ENCODE measurements at regions not wholly inside any gene's neighbourhood (a gene's known extent, or its start where the extent isn't known, plus 50 kb on each side); places are given as distances from the start of the nearest gene placed in this dataset.
"Not testable (repeated sequence)": the region's sequence is repeated elsewhere in the genome, so short reads cannot be mapped to it uniquely, and the experiment has no call there.

DNA sequence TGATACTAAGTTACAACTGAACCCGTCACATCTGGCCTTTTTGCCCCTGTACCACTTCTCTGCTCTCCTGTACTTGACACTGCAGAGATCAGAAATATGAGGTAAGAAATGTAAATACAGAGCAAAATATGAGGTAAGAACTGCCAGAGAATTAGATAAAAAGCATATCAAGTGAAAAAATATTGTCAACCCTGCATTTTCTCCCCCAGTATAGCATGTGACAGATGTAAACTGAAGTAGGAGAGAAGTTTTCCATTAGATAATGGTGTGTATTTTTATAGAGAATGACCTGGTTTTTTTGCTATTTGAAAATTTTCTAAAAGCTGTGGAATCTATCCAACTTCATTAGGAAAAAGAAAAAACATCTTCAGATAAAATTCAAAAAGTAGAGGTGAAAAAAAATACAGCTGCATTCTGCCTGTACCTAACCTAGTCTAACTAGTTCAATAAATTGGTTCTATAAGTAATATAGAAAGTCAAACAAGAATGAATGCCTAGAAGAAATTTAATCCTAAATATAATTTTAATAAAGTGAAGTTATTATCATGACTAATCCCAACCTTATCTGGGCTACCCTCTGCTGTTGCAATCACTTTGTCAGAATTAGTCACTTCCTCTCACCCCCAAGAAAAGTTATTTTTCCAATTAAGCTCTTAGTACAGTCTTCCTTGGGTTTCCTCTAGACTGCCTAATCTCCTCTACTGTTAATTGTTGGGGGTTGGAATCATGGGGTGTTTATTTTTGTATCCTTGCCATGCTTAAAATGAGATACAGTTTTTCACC is 210.0 kb downstream of the RASSF9 start:
- Mint-ChIP-seq H3K4me1 (no peaks in the 10 kb centered on the region), H3K27ac (no peak overlapping the region), H3K4me3 (no peak overlapping the region), H3K27me3 (no peaks in the 10 kb centered on the region), H3K36me3 (ENCODE audit: low read depth) (no peaks in the 10 kb centered on the region), H3K9me3 (peaks cover 3% of the 10 kb centered on the region)
- ATAC-seq (ENCODE audit: low read depth) (no peak), DNase-seq (no peak)
- ChIA-PET POLR2A (no interaction called here), CTCF (no interaction called here)
- TF ChIP-seq CTCF (IDR thresholded peaks at IDR 0.05), result no peak
- intact Hi-C loops (cut with micrococcal nuclease), result no loop called here

DNA sequence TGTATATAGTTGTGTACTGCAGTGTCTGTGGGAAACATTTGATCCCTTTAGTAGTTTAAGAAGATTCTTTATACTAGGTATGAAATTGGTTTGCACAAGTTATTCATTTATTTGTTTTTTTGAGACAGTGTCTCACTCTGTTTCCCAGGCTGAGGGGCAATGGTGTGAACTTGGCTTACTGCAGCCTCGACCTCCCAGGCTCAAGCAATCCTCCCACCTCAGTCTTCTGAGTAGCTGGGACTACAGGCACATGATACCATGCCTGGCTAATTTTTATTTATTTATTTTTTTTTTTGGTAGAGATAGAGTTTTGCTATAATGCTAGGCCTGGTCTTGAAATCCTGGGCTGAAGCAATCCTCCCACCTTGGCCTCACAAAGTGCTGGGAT is 209.4 kb downstream of the RASSF9 start:
- H3K27me3 Mint-ChIP-seq, result no peaks in the 10 kb centered on the region
- no peaks in the 10 kb centered on the region for H3K36me3 Mint-ChIP-seq (ENCODE audit: low read depth)
- no peaks in the 10 kb centered on the region for H3K4me1 Mint-ChIP-seq
- H3K27ac Mint-ChIP-seq, result no peak overlapping the region
- TF ChIP-seq CTCF (IDR thresholded peaks at IDR 0.05), result no peak
- DNase-seq (no peak), ATAC-seq (ENCODE audit: low read depth) (no peak)
- H3K4me3 Mint-ChIP-seq, result no peak overlapping the region
- ChIA-PET CTCF (no interaction called here), POLR2A (no interaction called here)
- intact Hi-C loops (cut with micrococcal nuclease), result no loop called here
- peaks cover 3% of the 10 kb centered on the region for H3K9me3 Mint-ChIP-seq

- Mint-ChIP-seq H3K4me3 (no peak overlapping the region), H3K27ac (no peak overlapping the region), H3K4me1 (no peaks in the 10 kb centered on the region), H3K27me3 (no peaks in the 10 kb centered on the region), H3K36me3 (ENCODE audit: low read depth) (no peaks in the 10 kb centered on the region), H3K9me3 (peaks cover 3% of the 10 kb centered on the region)
- TF ChIP-seq CTCF (IDR thresholded peaks at IDR 0.05), result no peak
- DNase-seq (no peak), ATAC-seq (ENCODE audit: low read depth) (no peak)
- intact Hi-C loops (cut with micrococcal nuclease), result no loop called here
- CTCF ChIA-PET, result no interaction called here
- POLR2A ChIA-PET, result no interaction called here
These were observed 208.6 kb downstream of the RASSF9 start for GRCh38 chr12:85627584-85627983.

DNA sequence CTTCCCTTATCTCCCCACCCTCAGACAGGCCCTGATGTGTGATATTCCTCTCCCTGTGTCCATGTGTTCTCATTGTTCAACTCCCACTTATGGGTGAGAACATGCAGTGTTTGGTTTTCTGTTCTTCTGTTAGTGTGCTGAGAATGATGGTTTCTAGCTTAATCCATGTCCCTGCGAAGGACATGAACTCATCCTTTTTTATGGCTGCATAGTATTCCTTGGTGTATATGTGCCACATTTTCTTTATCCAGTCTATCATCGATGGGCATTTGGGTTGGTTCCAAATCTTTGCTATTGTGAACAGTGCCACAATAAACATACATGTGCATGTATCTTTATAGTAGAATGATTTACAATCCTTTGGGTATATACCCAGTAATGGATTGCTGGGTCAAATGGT is 207.6 kb downstream of the RASSF9 start:
- H3K36me3 Mint-ChIP-seq (ENCODE audit: low read depth); CTCF ChIA-PET; DNase-seq; H3K9me3 Mint-ChIP-seq; H3K4me1 Mint-ChIP-seq; ATAC-seq (ENCODE audit: low read depth); POLR2A ChIA-PET; H3K27me3 Mint-ChIP-seq; intact Hi-C loops (cut with micrococcal nuclease); H3K27ac Mint-ChIP-seq; H3K4me3 Mint-ChIP-seq: not testable (repeated sequence)

DNA sequence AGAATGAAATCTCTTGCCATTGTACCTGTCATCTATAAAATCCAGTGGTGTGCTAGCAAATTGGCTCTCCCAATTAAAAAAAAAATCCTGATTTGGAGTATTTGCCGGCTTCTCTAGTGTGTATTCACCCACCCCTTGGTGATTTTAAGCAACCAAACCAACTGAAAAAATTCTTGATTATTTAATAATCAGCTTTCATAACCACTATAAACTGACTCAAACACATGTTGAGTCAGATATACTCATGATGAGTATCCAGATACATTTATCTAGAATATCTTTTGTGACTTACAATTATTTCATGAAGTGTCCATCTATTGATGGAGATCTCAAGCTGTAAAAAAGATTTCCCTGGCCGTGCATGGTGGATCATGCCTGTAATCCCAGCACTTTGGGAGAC is 205.4 kb downstream of the RASSF9 start:
- no peak for TF ChIP-seq CTCF (IDR thresholded peaks at IDR 0.05)
- Mint-ChIP-seq H3K27me3 (no peaks in the 10 kb centered on the region), H3K4me1 (no peaks in the 10 kb centered on the region), H3K27ac (no peak overlapping the region), H3K9me3 (peaks cover 3% of the 10 kb centered on the region), H3K4me3 (no peak overlapping the region), H3K36me3 (ENCODE audit: low read depth) (no peaks in the 10 kb centered on the region)
- ATAC-seq (ENCODE audit: low read depth) (no peak), DNase-seq (no peak)
- ChIA-PET POLR2A (no interaction called here), CTCF (no interaction called here)
- intact Hi-C loops (cut with micrococcal nuclease), result no loop called here

DNA sequence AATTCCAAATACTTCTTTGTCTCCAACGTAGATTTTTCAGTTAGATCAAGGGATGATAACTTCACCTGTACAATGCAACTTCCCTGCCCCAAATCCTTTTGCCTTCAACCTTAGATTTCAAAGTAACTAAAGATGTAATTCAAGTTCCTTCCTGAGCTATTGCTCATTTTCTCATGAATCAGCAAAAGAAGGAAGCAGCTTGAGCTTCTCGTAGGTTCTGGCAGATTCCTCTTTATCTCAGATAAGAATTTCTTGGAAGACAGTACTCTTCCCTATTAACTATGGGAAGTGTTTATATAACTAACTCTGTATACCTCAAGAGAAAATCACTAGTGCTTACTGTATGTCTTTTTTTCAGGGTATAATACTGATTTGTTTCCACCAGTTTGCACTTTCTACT is 203.8 kb downstream of the RASSF9 start:
- intact Hi-C loops (cut with micrococcal nuclease), result no loop called here
- peaks cover 3% of the 10 kb centered on the region for H3K9me3 Mint-ChIP-seq
- no peak overlapping the region for H3K27ac Mint-ChIP-seq
- TF ChIP-seq CTCF (IDR thresholded peaks at IDR 0.05), result no peak
- ATAC-seq (ENCODE audit: low read depth) (no peak), DNase-seq (no peak)
- no peaks in the 10 kb centered on the region for H3K4me1 Mint-ChIP-seq
- ChIA-PET POLR2A (no interaction called here), CTCF (no interaction called here)
- no peaks in the 10 kb centered on the region for H3K27me3 Mint-ChIP-seq
- H3K4me3 Mint-ChIP-seq, result no peak overlapping the region
- H3K36me3 Mint-ChIP-seq (ENCODE audit: low read depth), result no peaks in the 10 kb centered on the region

All from activated B cell treated with CpG ODN at 0.5 μM for 24 hours (primary cell).